BLaER1 treated with 17β-estradiol and CSF1 and Interleukin-3, amounts not matched to agents 10 nM and 100 nM (cell line): ENCODE measurements at regions not wholly inside any gene's neighbourhood (a gene's known extent, or its start where the extent isn't known, plus 50 kb on each side); places are given as distances from the start of the nearest gene placed in this dataset.

Source experiments
- H3K27ac ChIP-seq, 11 experiments: shearing (Covaris generic); formaldehyde crosslinking; 2 replicates each; pipeline ENCODE4 v1.8.1; 2022
- H3K27me3 ChIP-seq, 11 experiments: shearing (Covaris generic); formaldehyde crosslinking; 2 replicates each; pipeline ENCODE4 v1.8.1; 2022
- H3K36me3 ChIP-seq, 11 experiments: shearing (Covaris generic); formaldehyde crosslinking; 2 replicates each; pipeline ENCODE4 v1.8.1; 2022
- H3K4me1 ChIP-seq, 10 experiments: shearing (Covaris generic); formaldehyde crosslinking; 2 replicates each; pipeline ENCODE4 v1.8.1; 2022
- H3K4me2 ChIP-seq, 11 experiments: shearing (Covaris generic); formaldehyde crosslinking; 2 replicates each; pipeline ENCODE4 v1.8.1; 2022
- H3K4me3 ChIP-seq, 10 experiments: shearing (Covaris generic); formaldehyde crosslinking; 2 replicates each; pipeline ENCODE4 v1.8.1; 2022
- H3K9ac ChIP-seq, 11 experiments: shearing (Covaris generic); formaldehyde crosslinking; 2 replicates each; pipeline ENCODE4 v1.8.1; 2022
- H3K9me3 ChIP-seq, 11 experiments: shearing (Covaris generic); formaldehyde crosslinking; replicated peaks in 1 of 11; 2 replicates each; pipeline ENCODE4 v1.8.1; 2022
- H4K20me1 ChIP-seq, 11 experiments: shearing (Covaris generic); formaldehyde crosslinking; 2 replicates each; pipeline ENCODE4 v1.8.1; 2022
- Cebpa-rat ChIP-seq, 11 experiments: shearing (Covaris generic); IDR thresholded peaks; 2 replicates each; pipeline ENCODE4 v1.8.1; 2022

DNA sequence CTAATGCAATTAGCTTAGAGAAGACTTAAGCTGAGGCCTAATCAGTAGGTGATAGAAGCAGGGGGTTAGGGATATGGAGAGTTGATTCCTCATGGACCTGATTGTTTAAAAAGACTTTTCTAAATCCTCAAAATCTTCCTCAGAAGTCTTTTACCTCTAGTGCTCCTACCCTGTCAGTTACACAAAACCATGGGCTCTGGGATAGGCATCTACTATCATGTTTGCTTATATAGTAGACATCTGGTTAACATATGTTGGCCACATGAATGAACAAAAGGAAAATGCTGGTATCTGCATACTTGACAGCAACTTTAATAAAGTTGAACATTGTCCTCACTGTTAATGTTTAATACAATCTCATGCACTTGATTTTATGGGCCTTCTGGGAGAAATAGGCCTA lies 61.5 kb upstream of the FKBP1C start:
- Histone ChIP-seq H3K9me3 (no peaks in the 10 kb centered on the region), H3K4me2 (no peak overlapping the region), H3K4me3 (no peak overlapping the region), H3K27me3 (no peaks in the 10 kb centered on the region), H3K9ac (no peak overlapping the region), H3K36me3 (no peaks in the 10 kb centered on the region), H3K4me1 (no peaks in the 10 kb centered on the region), H4K20me1 (no peaks in the 10 kb centered on the region), H3K27ac (no peak overlapping the region)
- no peak for TF ChIP-seq Cebpa-rat (IDR thresholded peaks at IDR 0.05)

DNA sequence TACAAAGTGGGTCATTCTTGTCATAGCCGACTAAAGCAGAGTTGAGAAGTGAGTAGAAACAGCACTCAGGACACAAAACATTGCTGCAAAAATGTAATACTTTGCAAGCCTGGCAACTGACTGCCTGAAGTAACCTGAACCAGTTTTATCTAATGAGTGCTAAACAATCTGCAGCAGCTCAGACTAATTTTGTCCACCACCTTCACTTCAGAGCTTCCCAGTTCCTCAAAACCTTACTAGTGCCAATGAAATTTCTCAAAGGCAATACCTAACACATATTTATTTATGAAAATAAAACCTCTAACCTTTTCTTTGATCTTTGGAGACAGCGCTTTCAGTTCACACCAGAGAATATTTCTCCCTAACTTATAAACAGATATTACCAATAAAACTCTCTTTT lies 56.7 kb upstream of the FKBP1C start:
- Histone ChIP-seq H3K27me3 (no peaks in the 10 kb centered on the region), H3K4me1 (no peaks in the 10 kb centered on the region), H3K27ac (no peak overlapping the region), H3K9me3 (no peaks in the 10 kb centered on the region), H3K9ac (no peak overlapping the region), H4K20me1 (no peaks in the 10 kb centered on the region), H3K4me3 (no peak overlapping the region), H3K36me3 (no peaks in the 10 kb centered on the region), H3K4me2 (no peak overlapping the region)
- no peak for TF ChIP-seq Cebpa-rat (IDR thresholded peaks at IDR 0.05)
